AG04450 (cell line): ENCODE measurements at regions not wholly inside any gene's neighbourhood (a gene's known extent, or its start where the extent isn't known, plus 50 kb on each side); places are given as distances from the start of the nearest gene placed in this dataset.

Experiments used
- CTCF ChIA-PET: fragments of 300-600, 350-600 bp; formaldehyde crosslinking; extraction: SDS; loops from one replicate; lab custom pipeline; 2022; ENCODE audit warnings: antibody characterized with exemption, inconsistent platforms; lab: Charles Lee
- POLR2A ChIA-PET: fragments of 350-600 bp; formaldehyde crosslinking; extraction: SDS; loops from one replicate; lab custom pipeline; 2021; ENCODE audit warnings: antibody characterized with exemption, inconsistent platforms; lab: Yijun Ruan, JAX
- DNase-seq: peaks from one replicate; pipeline ENCODE4 v3.0.0-alpha.2; 2011; ENCODE audit warnings: low read depth, low spot score
- H3K27ac ChIP-seq: one replicate; pipeline ENCODE4 v1.5.1; 2012; ENCODE audit warnings: low read depth, low read length, control low read depth
- H3K27me3 ChIP-seq: one replicate; pipeline ENCODE4 v1.6.0; 2012; ENCODE audit warnings: low read length; ENCODE audit not compliant: control insufficient read depth, insufficient read depth
- H3K4me3 ChIP-seq: 2 replicates; pipeline ENCODE4 v1.5.1; 2011; ENCODE audit warnings: mild to moderate bottlenecking, low read depth, low read length, control low read depth
- H3K9me3 ChIP-seq: 2 replicates; pipeline ENCODE4 v1.5.1; 2012; ENCODE audit warnings: low read length; ENCODE audit not compliant: control insufficient read depth, insufficient read depth
- CTCF ChIP-seq: IDR thresholded peaks from 2 replicates; pipeline ENCODE4 v1.5.1; 2011; ENCODE audit warnings: low read depth, low read length, control low read depth, inconsistent platforms

- no peak for DNase-seq
- no peak overlapping the region for H3K27ac ChIP-seq
- H3K27me3 ChIP-seq = no peaks in the 10 kb centered on the region
- no peaks in the 10 kb centered on the region for H3K9me3 ChIP-seq
- H3K4me3 ChIP-seq = no peak overlapping the region
- ChIA-PET CTCF (interaction anchor here (2.7 kb wide), 1 partner anchor 34 kb away, joined by 10 read pairs; no protein-coding TSS in a partner anchor), POLR2A (no interaction called here)
- TF ChIP-seq CTCF = no peak
Observed at GRCh38 chr11:113567097-113567496, 91.9 kb upstream of the DRD2 start.

- H3K27ac ChIP-seq = no peak overlapping the region
- no peak for DNase-seq
- TF ChIP-seq CTCF = no peak
- H3K4me3 ChIP-seq = no peak overlapping the region
- peaks cover 2% of the 10 kb centered on the region for H3K27me3 ChIP-seq
- CTCF ChIA-PET = interaction anchor here (1.4 kb wide), 1 partner anchor 34 kb away, joined by 5 read pairs; no protein-coding TSS in a partner anchor
- no peaks in the 10 kb centered on the region for H3K9me3 ChIP-seq
- POLR2A ChIA-PET = no interaction called here
Observed at GRCh38 chr11:113564527-113565130, 89.4 kb upstream of the DRD2 start.

GRCh38 chr11:113563766-113564526 lies 88.7 kb upstream of the DRD2 start:
- CTCF ChIA-PET = interaction anchor here (1.3 to 1.4 kb wide), 2 partner anchors 31 to 33 kb away, joined by 3 to 5 read pairs; no protein-coding TSS in a partner anchor
- TF ChIP-seq CTCF = no peak
- POLR2A ChIA-PET = no interaction called here
- Histone ChIP-seq H3K9me3 (no peaks in the 10 kb centered on the region), H3K27me3 (peaks cover 2% of the 10 kb centered on the region), H3K4me3 (no peak overlapping the region), H3K27ac (no peak overlapping the region)
- DNase-seq = no peak

- no peak overlapping the region for H3K27ac ChIP-seq
- ChIA-PET CTCF (interaction anchor here (1.3 kb wide), 1 partner anchor 30 kb away, joined by 3 read pairs; no protein-coding TSS in a partner anchor), POLR2A (no interaction called here)
- H3K9me3 ChIP-seq = no peaks in the 10 kb centered on the region
- no peak for TF ChIP-seq CTCF
- no peak for DNase-seq
- H3K4me3 ChIP-seq = no peak overlapping the region
- H3K27me3 ChIP-seq = peaks cover 2% of the 10 kb centered on the region
Observed at GRCh38 chr11:113562981-113563461, 87.8 kb upstream of the DRD2 start.

GRCh38 chr11:113562576-113562975 lies 87.4 kb upstream of the DRD2 start:
- no peaks in the 10 kb centered on the region for H3K9me3 ChIP-seq
- no peak overlapping the region for H3K27ac ChIP-seq
- no peak for DNase-seq
- POLR2A ChIA-PET = no interaction called here
- no peak overlapping the region for H3K4me3 ChIP-seq
- no peak for TF ChIP-seq CTCF
- peaks cover 2% of the 10 kb centered on the region for H3K27me3 ChIP-seq
- CTCF ChIA-PET = interaction anchor here (1.3 kb wide), 1 partner anchor 30 kb away, joined by 3 read pairs; no protein-coding TSS in a partner anchor
